ENCODE measurements at regions not wholly inside any gene's neighbourhood (a gene's known extent, or its start where the extent isn't known, plus 50 kb on each side); places are given as distances from the start of the nearest gene placed in this dataset.

DNA sequence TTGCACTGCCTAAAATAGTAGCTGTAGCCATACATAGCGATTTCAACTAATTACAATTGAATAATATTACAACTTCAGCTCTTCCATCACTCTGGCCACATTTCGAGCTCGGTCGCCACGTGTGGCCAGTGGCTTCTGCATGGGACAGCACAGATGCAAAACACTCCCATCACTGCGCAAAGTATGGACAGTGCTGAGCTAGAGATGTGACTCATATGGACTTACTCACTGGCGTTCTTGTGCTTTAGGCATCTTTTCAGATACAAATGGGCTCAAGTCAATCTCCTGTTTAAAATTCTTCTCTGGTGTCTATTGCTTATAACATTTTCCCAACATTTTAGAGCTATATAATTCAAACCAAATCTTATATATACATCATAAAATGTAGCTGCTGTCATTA lies 222.7 kb downstream of the ELAVL2 start:
- TF ChIP-seq, protein P1, sequence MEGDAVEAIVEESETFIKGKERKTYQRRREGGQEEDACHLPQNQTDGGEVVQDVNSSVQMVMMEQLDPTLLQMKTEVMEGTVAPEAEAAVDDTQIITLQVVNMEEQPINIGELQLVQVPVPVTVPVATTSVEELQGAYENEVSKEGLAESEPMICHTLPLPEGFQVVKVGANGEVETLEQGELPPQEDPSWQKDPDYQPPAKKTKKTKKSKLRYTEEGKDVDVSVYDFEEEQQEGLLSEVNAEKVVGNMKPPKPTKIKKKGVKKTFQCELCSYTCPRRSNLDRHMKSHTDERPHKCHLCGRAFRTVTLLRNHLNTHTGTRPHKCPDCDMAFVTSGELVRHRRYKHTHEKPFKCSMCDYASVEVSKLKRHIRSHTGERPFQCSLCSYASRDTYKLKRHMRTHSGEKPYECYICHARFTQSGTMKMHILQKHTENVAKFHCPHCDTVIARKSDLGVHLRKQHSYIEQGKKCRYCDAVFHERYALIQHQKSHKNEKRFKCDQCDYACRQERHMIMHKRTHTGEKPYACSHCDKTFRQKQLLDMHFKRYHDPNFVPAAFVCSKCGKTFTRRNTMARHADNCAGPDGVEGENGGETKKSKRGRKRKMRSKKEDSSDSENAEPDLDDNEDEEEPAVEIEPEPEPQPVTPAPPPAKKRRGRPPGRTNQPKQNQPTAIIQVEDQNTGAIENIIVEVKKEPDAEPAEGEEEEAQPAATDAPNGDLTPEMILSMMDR (IDR thresholded peaks at IDR 0.05 in 4 of 5, conservative IDR thresholded peaks at IDR 0.05 in 1 of 5): no peak
- no peak for TF ChIP-seq POLR2A (IDR thresholded peaks at IDR 0.05)

Measured in gastrocnemius medialis (tissue), 4 donors.